Esophagus (tissue), 2 donors: ENCODE measurements at regions not wholly inside any gene's neighbourhood (a gene's known extent, or its start where the extent isn't known, plus 50 kb on each side); places are given as distances from the start of the nearest gene placed in this dataset.
"Not testable (repeated sequence)": the region's sequence is repeated elsewhere in the genome, so short reads cannot be mapped to it uniquely, and the experiment has no call there.

Source experiments
- H3K27ac ChIP-seq, 2 donors: one replicate each; pipeline ENCODE4 v1.5.1; 2013; ENCODE audit warnings: low read depth in 2 of 2, mild to moderate bottlenecking in 2 of 2, inconsistent platforms in 1 of 2, low read length in 1 of 2, moderate library complexity in 1 of 2
- H3K27me3 ChIP-seq, 2 donors: one replicate each; pipeline ENCODE4 v1.6.1; 2013; ENCODE audit warnings: low read length in 2 of 2, control low read depth in 1 of 2, mild to moderate bottlenecking in 1 of 2; ENCODE audit not compliant: insufficient read depth in 2 of 2, control insufficient read depth in 1 of 2
- H3K36me3 ChIP-seq, 2 donors: one replicate each; pipeline ENCODE4 v1.6.1; 2013; ENCODE audit warnings: low read length in 1 of 2; ENCODE audit not compliant: control insufficient read depth in 2 of 2, insufficient read depth in 2 of 2
- H3K4me1 ChIP-seq, 2 donors: one replicate each; pipeline ENCODE4 v1.6.1; 2013; ENCODE audit warnings: low read length in 1 of 2; ENCODE audit not compliant: control insufficient read depth in 2 of 2, insufficient read depth in 2 of 2
- H3K4me3 ChIP-seq, 2 donors: one replicate each; pipeline ENCODE4 v1.5.1; 2013; ENCODE audit warnings: low read length in 2 of 2, mild to moderate bottlenecking in 2 of 2, low read depth in 1 of 2, moderate library complexity in 1 of 2
- H3K9me3 ChIP-seq, 2 donors: one replicate each; pipeline ENCODE4 v1.6.1; 2013; ENCODE audit warnings: mild to moderate bottlenecking in 2 of 2, low read depth in 1 of 2, low read length in 1 of 2, moderate library complexity in 1 of 2; ENCODE audit not compliant: control insufficient read depth in 2 of 2, insufficient read depth in 1 of 2
- WGBS, 2 donors: extraction: QIAGEN DNeasy Blood & Tissue Kit; methylation state at CpG; one replicate each; pipeline ENCODE4 v1.1.7; 2013; 5-methylcytosine and 5-hydroxymethylcytosine counted together
- donor health status: healthy with polysubstance abuse.
- donor health status: Bipolar disorder and iron deficiency.

- WGBS, 2 donors: 17 to 19% methylated on average over 4 of the region's 4 CpGs
- H3K4me3 ChIP-seq: no peak overlapping the region
- H3K27ac ChIP-seq: no peak overlapping the region
- peaks cover 0 to 2% of the 10 kb centered on the region in 2 donors for H3K4me1 ChIP-seq
- no peaks in the 10 kb centered on the region for H3K27me3 ChIP-seq
- no peaks in the 10 kb centered on the region for H3K36me3 ChIP-seq
- no peaks in the 10 kb centered on the region for H3K9me3 ChIP-seq
Measured at GRCh38 chr4:13990596-13991589, 363.4 kb upstream of the BOD1L1 start.

GRCh38 chr4:13992041-13992440 lies 364.5 kb upstream of the BOD1L1 start:
- WGBS, 2 donors: 85 to 86% methylated on average over 2 of the region's 2 CpGs
- no peak overlapping the region for H3K4me3 ChIP-seq
- no peaks in the 10 kb centered on the region for H3K9me3 ChIP-seq
- H3K27ac ChIP-seq: no peak overlapping the region
- H3K36me3 ChIP-seq: no peaks in the 10 kb centered on the region
- no peaks in the 10 kb centered on the region for H3K27me3 ChIP-seq
- peaks cover 0 to 2% of the 10 kb centered on the region in 2 donors for H3K4me1 ChIP-seq

- 52 to 58% methylated on average over 1 of the region's 1 CpG for WGBS, 2 donors
- Histone ChIP-seq H3K4me1 (peaks cover 0 to 2% of the 10 kb centered on the region in 2 donors), H3K4me3 (no peak overlapping the region), H3K36me3 (no peaks in the 10 kb centered on the region), H3K9me3 (no peaks in the 10 kb centered on the region), H3K27ac (no peak overlapping the region), H3K27me3 (no peaks in the 10 kb centered on the region)
Measured at GRCh38 chr4:13992975-13993520, 365.5 kb upstream of the BOD1L1 start.

GRCh38 chr4:13994016-13994415 lies 366.5 kb upstream of the BOD1L1 start:
- Histone ChIP-seq H3K4me3 (no peak overlapping the region), H3K4me1 (peaks cover 0 to 2% of the 10 kb centered on the region in 2 donors), H3K27ac (no peak overlapping the region), H3K9me3 (no peaks in the 10 kb centered on the region), H3K27me3 (no peaks in the 10 kb centered on the region), H3K36me3 (no peaks in the 10 kb centered on the region)
- 93 to 94% methylated on average over 2 of the region's 2 CpGs for WGBS, 2 donors

DNA sequence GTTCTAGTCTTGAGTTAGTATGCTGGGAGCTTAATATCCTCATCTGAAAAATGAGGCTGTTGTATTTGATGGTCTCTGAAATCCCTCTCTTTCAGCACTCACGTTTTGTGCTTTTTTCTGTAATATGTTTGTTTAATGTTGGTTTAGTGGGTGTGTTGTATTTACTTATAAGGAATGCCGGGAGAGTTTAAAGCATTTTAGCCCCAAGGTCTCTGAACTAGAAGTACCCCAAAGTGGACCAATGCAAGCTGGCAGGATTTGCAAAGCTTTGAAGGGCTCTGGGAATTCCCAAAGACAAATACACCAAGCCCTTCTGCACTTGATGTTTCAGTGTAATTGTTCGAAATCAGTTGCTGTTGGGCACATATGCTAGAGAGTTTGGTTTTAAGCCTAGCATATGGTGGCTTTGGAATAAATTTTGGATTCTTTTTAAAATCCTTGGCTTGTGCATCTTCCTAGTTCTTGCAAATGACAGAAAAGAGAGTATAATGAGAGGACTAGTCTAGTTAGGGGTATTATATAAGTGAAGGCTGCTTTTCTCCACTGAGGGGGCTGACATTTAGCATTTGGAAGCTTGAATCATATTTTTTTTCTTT lies 371.4 kb upstream of the BOD1L1 start:
- 42 to 58% methylated on average over 3 of the region's 3 CpGs for WGBS, 2 donors
- H3K27ac ChIP-seq: no peak overlapping the region

DNA sequence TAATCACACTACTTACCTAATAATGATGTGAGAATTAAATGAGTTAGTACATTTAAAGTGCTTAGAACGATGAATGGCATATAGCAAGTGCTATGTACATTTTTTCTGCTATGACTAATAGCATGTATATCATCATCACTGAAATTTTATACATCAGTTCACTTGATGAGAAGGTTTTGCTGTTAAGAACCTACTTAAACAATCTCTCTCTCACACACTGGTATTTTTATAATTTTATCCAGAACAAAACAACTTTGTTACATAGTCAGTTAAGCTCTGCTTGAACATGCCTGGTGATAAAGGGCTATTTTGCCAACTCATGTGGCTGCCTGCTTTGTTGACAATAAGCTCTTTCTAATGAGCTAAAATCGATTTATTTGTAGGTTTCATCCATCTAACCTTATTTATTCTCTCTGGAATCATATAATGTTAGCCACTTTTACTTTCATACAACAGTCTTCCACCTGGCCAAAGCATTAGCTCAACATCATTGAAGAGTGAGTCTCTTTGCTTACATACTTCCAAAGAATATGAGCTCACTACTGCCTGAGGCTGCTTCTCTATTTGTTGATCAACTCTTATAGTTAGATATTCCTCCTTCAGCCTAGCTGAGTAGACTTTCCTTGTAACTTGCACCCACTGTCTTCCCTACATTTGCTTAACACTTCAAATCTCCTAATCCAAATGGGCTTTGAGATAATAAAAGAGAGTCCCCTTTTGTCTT lies 372.7 kb upstream of the BOD1L1 start:
- no peak overlapping the region for H3K27ac ChIP-seq

More for the DNA sequence above, 371.4 kb upstream of the BOD1L1 start:
- no peaks in the 10 kb centered on the region for H3K4me1 ChIP-seq
- H3K36me3 ChIP-seq: no peaks in the 10 kb centered on the region
- no peak overlapping the region for H3K4me3 ChIP-seq
- H3K9me3 ChIP-seq: peaks cover 0 to 5% of the 10 kb centered on the region in 2 donors
- no peaks in the 10 kb centered on the region for H3K27me3 ChIP-seq

DNA sequence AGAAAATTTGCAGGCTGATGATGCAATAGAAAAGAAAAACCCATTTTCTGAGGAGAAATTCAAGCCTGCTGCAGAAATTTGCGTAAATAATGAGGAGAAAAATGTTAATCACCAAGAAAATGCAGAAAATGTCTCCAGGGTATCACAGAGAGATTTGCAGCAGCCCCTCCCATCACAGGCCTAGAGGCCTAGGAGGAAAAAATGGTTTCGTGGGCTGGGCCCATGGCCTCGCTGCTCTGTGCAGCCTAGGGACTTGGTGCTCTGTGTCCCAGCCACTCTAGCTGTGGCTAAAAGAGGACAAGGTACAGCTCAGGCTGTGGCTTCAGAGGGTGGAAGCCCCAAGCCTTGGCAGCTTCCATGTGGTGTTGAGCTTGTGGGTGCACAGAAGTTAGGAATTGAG lies 374.8 kb upstream of the BOD1L1 start:
- H3K27ac ChIP-seq, H3K4me3 ChIP-seq, H3K27me3 ChIP-seq, H3K36me3 ChIP-seq, H3K4me1 ChIP-seq, H3K9me3 ChIP-seq: not testable (repeated sequence)
- 74 to 78% methylated on average over 3 of the region's 3 CpGs for WGBS, 2 donors

More for the DNA sequence above, 372.7 kb upstream of the BOD1L1 start:
- 26 to 32% methylated on average over 2 of the region's 2 CpGs for WGBS, 2 donors
- Histone ChIP-seq H3K27me3 (no peaks in the 10 kb centered on the region), H3K36me3 (no peaks in the 10 kb centered on the region), H3K9me3 (peaks cover 0 to 5% of the 10 kb centered on the region in 2 donors), H3K4me3 (no peak overlapping the region), H3K4me1 (no peaks in the 10 kb centered on the region)

GRCh38 chr4:14008494-14008893 lies 381.0 kb upstream of the BOD1L1 start:
- H3K4me1 ChIP-seq: no peaks in the 10 kb centered on the region
- H3K9me3 ChIP-seq: no peaks in the 10 kb centered on the region
- no peaks in the 10 kb centered on the region for H3K36me3 ChIP-seq
- no peaks in the 10 kb centered on the region for H3K27me3 ChIP-seq
- H3K4me3 ChIP-seq: no peak overlapping the region
- WGBS, 2 donors: 72 to 74% methylated on average over 3 of the region's 3 CpGs
- no peak overlapping the region for H3K27ac ChIP-seq

DNA sequence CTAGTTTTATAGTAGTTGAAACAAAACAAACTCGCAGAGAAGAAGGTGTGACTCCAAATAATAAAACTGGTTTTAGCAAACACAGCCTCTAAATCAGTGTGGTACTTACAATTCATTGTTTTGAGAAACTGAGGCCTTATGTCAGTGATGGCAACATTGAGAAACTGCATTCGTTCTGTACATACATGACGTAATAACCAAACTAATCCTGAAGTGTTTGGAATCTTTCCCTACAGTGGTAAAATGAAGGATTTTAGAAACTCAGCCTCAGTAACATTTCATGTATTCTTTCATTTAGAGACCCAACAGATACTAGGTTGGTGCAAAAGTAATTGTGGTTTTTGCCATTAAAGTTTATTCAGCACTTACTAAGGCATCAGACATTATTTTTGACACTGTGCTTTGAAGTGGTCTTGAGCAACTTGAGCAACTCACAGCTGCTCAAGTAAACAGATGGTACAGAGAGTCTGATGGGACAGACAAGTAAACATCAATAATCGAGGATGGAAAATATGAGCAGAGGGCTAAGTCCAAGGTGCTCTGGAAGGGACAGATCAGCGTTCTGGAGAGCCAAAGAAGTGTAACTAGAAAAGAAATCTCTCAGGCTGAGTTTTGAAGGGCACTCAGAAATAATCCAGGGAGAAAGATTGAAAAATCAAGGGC lies 390.8 kb upstream of the BOD1L1 start:
- no peaks in the 10 kb centered on the region for H3K36me3 ChIP-seq
- no peaks in the 10 kb centered on the region for H3K4me1 ChIP-seq
- no peaks in the 10 kb centered on the region for H3K9me3 ChIP-seq
- H3K27me3 ChIP-seq: no peaks in the 10 kb centered on the region
- 78 to 80% methylated on average over 5 of the region's 5 CpGs for WGBS, 2 donors
- no peak overlapping the region for H3K27ac ChIP-seq
- no peak overlapping the region for H3K4me3 ChIP-seq
